Hepatocyte (in vitro differentiated cells): ENCODE measurements at regions not wholly inside any gene's neighbourhood (a gene's known extent, or its start where the extent isn't known, plus 50 kb on each side); places are given as distances from the start of the nearest gene placed in this dataset.

Experiments used
- CTCF ChIP-seq: fragments of 200-600 bp; sonication (generic); IDR thresholded peaks from 2 replicates; pipeline ENCODE4 v1.5.1; 2016; ENCODE audit warnings: antibody characterized with exemption, mild to moderate bottlenecking; ENCODE audit not compliant: poor library complexity
- EZH2 ChIP-seq: fragments of 200-600 bp; sonication (generic); IDR thresholded peaks from 2 replicates; pipeline ENCODE4 v1.6.1; 2016; ENCODE audit warnings: antibody characterized with exemption, mild to moderate bottlenecking, borderline replicate concordance
- EZH2phosphoT487 ChIP-seq: fragments of 200-600 bp; sonication (generic); IDR thresholded peaks from one replicate; pipeline ENCODE4 v1.6.1; 2018; ENCODE audit warnings: antibody characterized with exemption, mild to moderate bottlenecking, low read depth, moderate library complexity; ENCODE audit not compliant: unreplicated experiment, severe bottlenecking

DNA sequence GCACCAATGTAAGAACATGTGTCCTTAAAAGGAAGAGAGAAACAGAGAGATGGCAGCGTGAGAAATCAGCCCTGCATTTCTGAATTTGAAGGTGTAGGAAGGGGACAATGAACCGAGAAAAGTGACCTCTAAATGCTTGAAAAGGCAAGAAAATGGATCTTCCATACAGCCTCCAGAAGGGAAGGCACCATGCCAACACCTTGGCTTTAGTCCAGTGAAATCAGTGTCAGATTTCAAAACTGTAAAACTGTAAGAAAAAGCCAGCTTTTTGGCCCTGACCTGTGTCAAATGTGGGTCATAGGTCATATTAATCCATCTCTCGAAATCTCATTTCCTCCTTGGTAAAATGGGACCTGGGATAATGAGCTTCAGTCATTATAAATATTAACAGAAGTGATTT, 762.3 kb downstream of the DCDC2C start:
- TF ChIP-seq CTCF: no peak
- TF ChIP-seq EZH2: no peak
- TF ChIP-seq EZH2phosphoT487: no peak
